Loucy (cell line): ENCODE measurements at regions not wholly inside any gene's neighbourhood (a gene's known extent, or its start where the extent isn't known, plus 50 kb on each side); places are given as distances from the start of the nearest gene placed in this dataset.

Experiments
- EZH2phosphoT487 ChIP-seq: fragments of 200-600 bp; IDR thresholded peaks from 2 replicates; pipeline ENCODE4 v1.6.1; 2018; ENCODE audit warnings: antibody characterized with exemption, mild to moderate bottlenecking, moderate library complexity, borderline replicate concordance
- TF ChIP-seq, protein P1 (sequence below): fragments of 200-600 bp; sonication (generic); conservative IDR thresholded peaks from 2 replicates; pipeline ENCODE4 v1.5.1; 2014; ENCODE audit warnings: mild to moderate bottlenecking, antibody characterized with exemption, low read length

GRCh38 chr6:140398076-140398475, 1023.6 kb upstream of the CITED2 start:
- TF ChIP-seq, protein P1, sequence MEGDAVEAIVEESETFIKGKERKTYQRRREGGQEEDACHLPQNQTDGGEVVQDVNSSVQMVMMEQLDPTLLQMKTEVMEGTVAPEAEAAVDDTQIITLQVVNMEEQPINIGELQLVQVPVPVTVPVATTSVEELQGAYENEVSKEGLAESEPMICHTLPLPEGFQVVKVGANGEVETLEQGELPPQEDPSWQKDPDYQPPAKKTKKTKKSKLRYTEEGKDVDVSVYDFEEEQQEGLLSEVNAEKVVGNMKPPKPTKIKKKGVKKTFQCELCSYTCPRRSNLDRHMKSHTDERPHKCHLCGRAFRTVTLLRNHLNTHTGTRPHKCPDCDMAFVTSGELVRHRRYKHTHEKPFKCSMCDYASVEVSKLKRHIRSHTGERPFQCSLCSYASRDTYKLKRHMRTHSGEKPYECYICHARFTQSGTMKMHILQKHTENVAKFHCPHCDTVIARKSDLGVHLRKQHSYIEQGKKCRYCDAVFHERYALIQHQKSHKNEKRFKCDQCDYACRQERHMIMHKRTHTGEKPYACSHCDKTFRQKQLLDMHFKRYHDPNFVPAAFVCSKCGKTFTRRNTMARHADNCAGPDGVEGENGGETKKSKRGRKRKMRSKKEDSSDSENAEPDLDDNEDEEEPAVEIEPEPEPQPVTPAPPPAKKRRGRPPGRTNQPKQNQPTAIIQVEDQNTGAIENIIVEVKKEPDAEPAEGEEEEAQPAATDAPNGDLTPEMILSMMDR = no peak
- TF ChIP-seq EZH2phosphoT487 = no peak
